ENCODE measurements at regions not wholly inside any gene's neighbourhood (a gene's known extent, or its start where the extent isn't known, plus 50 kb on each side); places are given as distances from the start of the nearest gene placed in this dataset.
"Not testable (repeated sequence)": the region's sequence is repeated elsewhere in the genome, so short reads cannot be mapped to it uniquely, and the experiment has no call there.

DNA sequence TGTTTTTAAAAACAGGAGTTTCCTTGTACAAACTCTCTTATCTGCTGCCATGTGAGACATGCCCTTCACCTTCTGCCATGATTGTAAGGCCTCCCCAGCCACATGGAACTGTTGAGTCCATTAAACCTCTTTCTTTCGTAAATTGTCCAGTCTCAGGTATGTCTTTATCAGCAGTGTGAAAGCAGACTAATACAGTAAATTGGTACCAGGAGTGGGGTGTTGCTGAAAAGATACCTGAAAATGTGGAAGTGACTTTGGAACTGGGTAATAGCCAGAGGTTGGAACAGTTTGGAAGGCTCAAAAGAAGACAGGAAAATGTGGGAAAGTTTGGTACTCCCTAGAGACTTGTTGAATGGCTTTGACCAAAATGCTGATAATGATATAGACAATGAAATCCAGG lies 440.4 kb downstream of the MRPL39 start:
- not testable (repeated sequence) for DNase-seq (ENCODE audit: low read depth, low spot score)

DNA sequence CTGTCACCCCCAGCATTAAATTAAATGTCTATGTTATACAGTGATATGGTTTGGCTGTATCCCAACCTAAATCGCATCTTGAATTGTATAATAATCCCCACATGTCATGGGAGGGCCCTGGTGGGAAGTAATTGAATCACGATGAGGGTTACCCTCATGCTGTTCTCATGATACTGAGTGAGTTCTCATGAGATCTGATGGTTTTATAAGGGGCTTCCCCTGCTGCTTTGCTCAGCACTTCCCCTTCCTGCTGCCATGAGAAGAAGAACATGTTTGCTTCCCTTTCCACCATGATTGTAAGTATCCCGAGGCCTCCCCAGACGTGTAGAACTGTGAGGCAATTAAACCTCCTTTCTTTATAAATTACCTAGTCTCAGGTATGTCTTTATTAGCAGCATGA lies 445.7 kb downstream of the MRPL39 start:
- DNase-seq (ENCODE audit: low read depth, low spot score) = no peak

GRCh38 chr21:25155020-25155419 lies 452.3 kb downstream of the MRPL39 start:
- DNase-seq (ENCODE audit: low read depth, low spot score) = not testable (repeated sequence)

DNA sequence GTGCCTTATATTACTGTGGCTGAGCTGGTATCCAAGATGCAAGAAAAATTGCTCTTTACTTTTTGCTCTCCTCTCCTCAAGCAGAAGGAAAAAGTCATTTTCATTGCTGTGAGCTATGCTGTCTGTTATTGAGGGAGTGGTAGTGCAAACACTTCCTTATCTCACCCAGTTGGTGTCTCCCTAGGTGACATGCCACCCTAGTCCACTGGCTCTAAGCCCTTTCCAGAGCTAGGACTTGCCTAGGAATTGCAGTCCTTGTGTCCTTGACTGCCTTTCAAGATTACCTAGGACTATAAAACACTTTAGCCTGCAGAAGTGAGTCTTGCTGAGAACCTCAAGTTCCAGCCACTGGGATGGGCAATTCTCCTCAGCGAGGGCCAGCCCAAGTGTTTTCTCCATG lies 458.3 kb downstream of the MRPL39 start:
- no peak for DNase-seq (ENCODE audit: low read depth, low spot score)

- DNase-seq (ENCODE audit: low read depth, low spot score) = no peak
These were observed 467.9 kb downstream of the MRPL39 start for GRCh38 chr21:25139414-25139813.

DNA sequence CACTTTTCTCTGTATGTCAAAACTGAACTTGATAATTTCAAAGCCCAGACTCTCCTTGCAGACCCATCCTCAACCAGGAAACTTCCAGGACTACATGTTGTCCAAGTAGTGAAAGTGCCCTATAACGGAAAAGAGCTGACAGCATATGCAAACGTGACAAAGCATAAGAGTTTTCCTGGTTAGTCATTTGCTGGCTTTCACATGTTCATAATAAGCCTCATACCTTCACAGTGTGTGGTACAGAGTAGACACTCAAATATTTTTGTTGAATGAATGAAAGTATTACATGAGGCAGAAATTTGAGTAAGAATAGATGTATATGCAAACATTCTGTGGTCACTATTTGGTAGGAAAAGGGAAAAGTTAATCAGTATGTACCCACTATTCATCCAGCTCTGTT lies 473.3 kb downstream of the MRPL39 start:
- no peak for DNase-seq (ENCODE audit: low read depth, low spot score)

DNA sequence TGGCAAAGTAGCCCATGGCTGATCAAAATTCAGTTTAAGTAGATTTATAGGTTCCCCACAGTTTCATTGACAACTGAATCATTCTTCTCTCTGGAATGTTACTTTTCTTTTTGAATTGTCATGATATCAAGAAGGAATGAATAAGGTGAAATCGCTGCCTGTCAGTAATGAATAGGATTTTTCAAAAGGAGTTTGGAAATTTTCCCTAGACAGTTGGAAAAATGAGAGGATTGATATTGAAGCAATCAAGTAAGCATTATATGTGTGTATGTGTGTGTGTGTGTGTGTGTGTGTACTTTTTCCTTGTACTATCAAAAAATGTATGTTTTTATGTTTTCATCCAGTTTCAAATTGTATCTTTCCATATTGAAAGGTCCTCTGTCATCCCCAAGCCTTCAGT lies 479.5 kb downstream of the MRPL39 start:
- DNase-seq (ENCODE audit: low read depth, low spot score) = no peak

GRCh38 chr21:25127007-25127406 lies 480.3 kb downstream of the MRPL39 start:
- no peak for DNase-seq (ENCODE audit: low read depth, low spot score)

- DNase-seq (ENCODE audit: low read depth, low spot score) = no peak
These were observed 480.7 kb downstream of the MRPL39 start for GRCh38 chr21:25126564-25126963.

DNA sequence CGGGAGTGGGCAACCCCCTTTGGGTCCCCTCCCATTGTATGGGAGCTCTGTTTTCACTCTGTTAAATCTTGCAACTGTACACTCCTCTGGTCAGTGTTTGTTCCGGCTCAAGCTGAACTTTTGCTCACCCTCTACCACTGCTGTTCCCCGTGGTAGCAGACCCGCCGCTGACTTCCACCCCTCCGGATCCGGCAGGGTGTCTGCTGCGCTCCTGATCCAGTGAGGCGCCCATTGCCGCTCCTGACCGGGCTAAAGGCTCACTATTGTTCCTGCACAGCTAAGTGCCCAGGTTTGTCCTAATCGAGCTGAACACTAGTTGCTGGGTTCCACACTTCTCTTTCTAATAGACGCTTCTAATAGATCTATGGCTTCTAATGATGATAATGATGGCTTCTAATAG lies 488.6 kb downstream of the MRPL39 start:
- no peak for DNase-seq (ENCODE audit: low read depth, low spot score)

GRCh38 chr21:25115021-25115420 lies 492.3 kb downstream of the MRPL39 start:
- DNase-seq (ENCODE audit: low read depth, low spot score) = no peak

- no peak for DNase-seq (ENCODE audit: low read depth, low spot score)
These were observed 499.6 kb downstream of the MRPL39 start for GRCh38 chr21:25107708-25108107.

GRCh38 chr21:25103500-25104207 lies 503.6 kb downstream of the MRPL39 start:
- no peak for DNase-seq (ENCODE audit: low read depth, low spot score)

DNA sequence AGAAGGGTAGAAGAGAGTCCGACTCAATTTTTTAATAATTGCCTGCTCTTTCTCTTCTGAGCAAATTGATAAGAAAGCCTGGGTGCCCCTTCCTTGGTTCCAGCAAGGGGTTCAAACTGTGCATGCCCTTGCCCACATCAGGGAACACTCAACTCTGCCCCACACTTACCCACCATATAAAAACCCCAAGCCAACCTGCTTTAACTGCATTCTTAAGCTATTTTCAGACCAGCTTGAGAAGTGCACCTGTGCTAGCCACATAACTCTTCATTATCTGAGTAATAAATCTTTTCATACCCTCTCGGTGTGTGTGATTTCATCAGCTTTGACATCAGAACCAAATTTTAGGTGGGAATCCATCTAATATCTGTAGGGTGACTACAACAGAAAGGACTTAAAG lies 509.6 kb downstream of the MRPL39 start:
- no peak for DNase-seq (ENCODE audit: low read depth, low spot score)

GRCh38 chr21:25094695-25095094 lies 512.6 kb downstream of the MRPL39 start:
- DNase-seq (ENCODE audit: low read depth, low spot score) = no peak

GRCh38 chr21:25092441-25093011 lies 514.8 kb downstream of the MRPL39 start:
- no peak for DNase-seq (ENCODE audit: low read depth, low spot score)

- DNase-seq (ENCODE audit: low read depth, low spot score) = no peak
These were observed 526.2 kb downstream of the MRPL39 start for GRCh38 chr21:25081096-25081495.

DNA sequence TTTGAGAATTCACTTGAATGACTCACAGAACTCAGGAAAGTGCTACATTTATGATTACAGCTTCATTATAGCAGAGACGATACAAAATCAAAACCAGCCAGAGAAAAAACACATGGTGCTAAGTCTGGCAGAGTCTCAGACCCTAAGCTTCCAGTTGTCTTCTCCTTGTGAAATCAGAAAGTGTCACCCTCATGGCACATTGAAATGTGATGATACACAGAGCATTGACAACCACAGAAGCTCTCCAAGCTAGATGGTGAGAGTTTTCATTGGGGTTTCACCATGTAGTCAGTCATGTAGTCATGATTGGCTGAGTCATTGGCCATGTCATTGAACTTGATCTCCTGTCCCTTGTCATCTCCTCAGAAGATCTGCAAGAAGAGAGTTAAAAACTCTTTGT lies 526.6 kb downstream of the MRPL39 start:
- DNase-seq (ENCODE audit: low read depth, low spot score) = no peak

- no peak for DNase-seq (ENCODE audit: low read depth, low spot score)
These were observed 527.1 kb downstream of the MRPL39 start for GRCh38 chr21:25080141-25080540.

DNA sequence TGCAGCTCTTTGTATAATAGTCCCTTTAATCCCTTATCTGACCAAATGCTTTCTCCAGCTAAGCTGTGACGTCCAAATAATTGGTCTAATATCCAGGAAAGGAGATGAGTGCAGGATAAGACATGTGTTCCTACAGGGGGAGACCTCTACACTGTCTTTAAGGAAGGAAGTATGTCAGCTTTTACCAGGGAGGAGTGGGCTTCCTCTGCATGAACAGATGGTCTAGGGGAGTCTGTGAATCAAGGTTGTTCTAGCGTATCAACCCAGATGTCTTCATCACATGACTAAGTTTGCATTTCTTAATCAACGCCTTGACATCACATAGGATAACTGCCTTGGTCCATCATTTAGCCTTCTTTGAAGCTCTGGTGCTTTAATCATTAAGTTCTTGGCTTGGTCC lies 528.2 kb downstream of the MRPL39 start:
- no peak for DNase-seq (ENCODE audit: low read depth, low spot score)

DNA sequence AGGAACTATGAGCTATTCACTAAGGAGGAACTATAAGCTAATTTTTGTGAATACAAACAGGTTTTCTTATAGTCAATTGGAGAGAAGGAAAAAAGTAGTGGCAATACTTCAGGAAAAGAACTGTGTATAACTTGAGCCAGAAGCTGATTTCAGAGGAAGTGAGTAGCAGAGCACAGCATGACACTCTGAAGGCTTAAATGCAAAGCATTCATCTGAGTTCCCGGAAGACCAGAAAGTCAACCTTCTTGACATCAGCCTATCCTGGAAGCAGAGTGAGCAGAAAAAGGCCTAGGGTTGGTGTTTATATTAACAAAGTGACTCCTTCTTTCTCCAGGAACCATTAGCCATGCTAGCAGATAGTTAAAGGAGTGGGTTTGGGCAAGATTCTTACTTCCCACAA lies 545.2 kb downstream of the MRPL39 start:
- DNase-seq (ENCODE audit: low read depth, low spot score) = no peak

- no peak for DNase-seq (ENCODE audit: low read depth, low spot score)
These were observed 552.6 kb downstream of the MRPL39 start for GRCh38 chr21:25054689-25055088.

- DNase-seq (ENCODE audit: low read depth, low spot score) = no peak
These were observed 567.6 kb downstream of the MRPL39 start for GRCh38 chr21:25039461-25040380.

Measured in activated CD4-positive, CD25-positive, alpha-beta regulatory T cell treated with anti-CD3 and anti-CD28 coated beads, Interleukin-2, amount 50 U/mL, for 16 hours (primary cell).